ENCODE measurements at regions not wholly inside any gene's neighbourhood (a gene's known extent, or its start where the extent isn't known, plus 50 kb on each side); places are given as distances from the start of the nearest gene placed in this dataset.

DNA sequence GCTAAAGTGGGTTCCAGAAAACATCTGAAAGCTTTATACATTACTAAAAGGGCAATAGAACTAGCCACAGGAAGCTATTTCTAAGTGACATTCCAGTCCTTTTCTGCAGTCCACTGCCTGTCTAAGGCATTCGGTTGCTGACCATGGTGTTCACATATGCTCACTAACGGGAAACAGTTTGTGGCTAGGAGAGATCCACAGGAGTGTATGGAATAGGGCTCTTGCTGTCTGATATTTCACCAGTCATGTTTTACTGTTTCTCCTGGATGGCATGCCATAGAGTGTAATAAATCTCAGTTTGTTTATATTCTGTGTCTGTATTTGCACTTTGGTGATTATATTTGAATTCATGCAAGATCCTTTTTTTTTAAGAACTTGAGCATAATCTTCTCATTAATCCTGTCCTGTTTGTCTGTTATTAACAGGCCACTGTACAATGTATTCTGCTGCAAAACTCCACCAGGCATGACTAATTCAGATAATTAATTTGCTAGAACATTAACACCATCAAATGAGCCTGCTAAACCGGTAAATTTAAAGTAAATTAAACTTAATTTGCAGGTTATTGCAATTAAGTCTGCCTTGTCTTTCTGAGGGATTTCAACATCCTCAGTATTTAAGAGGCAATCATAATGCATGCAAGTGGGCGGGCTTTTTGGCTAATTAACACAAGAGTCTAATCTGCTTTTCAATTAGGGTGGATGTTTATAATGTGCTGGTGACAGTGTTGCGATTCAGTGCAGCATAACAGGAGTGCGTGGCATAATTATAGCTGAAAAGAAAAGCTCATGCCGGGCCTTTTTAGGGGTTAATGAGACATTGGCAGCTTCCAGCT, 201.3 kb downstream of the POU4F1 start:
- Histone ChIP-seq H3K27ac (ENCODE audit: low read depth, low read length) (no peak overlapping the region), H3K9ac (ENCODE audit: low read length in 5 of 5) (no peak overlapping the region), H3K4me3 (ENCODE audit: low read depth in 1 of 5, low read length in 5 of 5) (no peak overlapping the region), H3K36me3 (ENCODE audit: control insufficient read depth in 5 of 5, insufficient read depth in 5 of 5, low read length in 5 of 5) (no peaks in the 10 kb centered on the region), H3K27me3 (ENCODE audit: control insufficient read depth in 5 of 5, insufficient read depth in 4 of 5, low read length in 5 of 5) (no peaks in the 10 kb centered on the region), H3K4me1 (ENCODE audit: control insufficient read depth in 5 of 5, insufficient read depth in 5 of 5, low read length in 5 of 5) (no peaks in the 10 kb centered on the region), H3K9me3 (ENCODE audit: control insufficient read depth in 5 of 5, low read length in 5 of 5) (no peaks in the 10 kb centered on the region)

DNA sequence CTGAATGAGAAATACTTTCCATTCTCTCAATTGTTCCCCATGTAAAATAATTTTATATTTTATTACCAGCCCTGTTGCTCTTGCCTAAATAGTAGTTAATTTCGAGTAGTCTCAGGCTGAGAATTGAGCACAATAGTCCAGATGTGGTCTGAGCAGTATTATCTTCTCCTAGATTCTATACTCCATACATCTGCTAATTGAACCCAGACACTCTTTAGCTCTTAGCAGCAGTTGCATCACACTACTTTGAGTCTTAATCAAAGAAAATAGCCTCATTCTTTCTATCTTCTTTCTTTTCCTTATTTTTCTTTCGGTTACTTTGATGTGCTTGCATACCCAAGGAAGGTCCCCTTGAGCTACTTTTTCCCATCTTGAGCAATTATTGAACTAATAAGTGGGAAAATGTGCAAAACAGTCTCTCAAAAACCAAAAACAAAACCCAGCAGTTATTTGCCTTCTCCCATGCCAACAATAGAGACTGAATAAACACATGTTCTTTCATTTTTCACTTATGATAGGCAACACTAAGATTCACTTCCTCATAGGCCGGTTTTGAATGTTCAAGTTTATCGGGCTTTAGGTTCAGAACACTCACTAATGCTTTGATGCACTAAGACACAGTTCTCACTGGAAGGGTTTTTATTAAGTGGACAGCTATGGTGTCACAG, 204.5 kb downstream of the POU4F1 start:
- Histone ChIP-seq H3K4me3 (ENCODE audit: low read depth in 1 of 5, low read length in 5 of 5) (no peak overlapping the region), H3K4me1 (ENCODE audit: control insufficient read depth in 5 of 5, insufficient read depth in 5 of 5, low read length in 5 of 5) (no peaks in the 10 kb centered on the region), H3K36me3 (ENCODE audit: control insufficient read depth in 5 of 5, insufficient read depth in 5 of 5, low read length in 5 of 5) (no peaks in the 10 kb centered on the region), H3K27me3 (ENCODE audit: control insufficient read depth in 5 of 5, insufficient read depth in 4 of 5, low read length in 5 of 5) (no peaks in the 10 kb centered on the region), H3K9me3 (ENCODE audit: control insufficient read depth in 5 of 5, low read length in 5 of 5) (no peaks in the 10 kb centered on the region), H3K9ac (ENCODE audit: low read length in 5 of 5) (no peak overlapping the region), H3K27ac (ENCODE audit: low read depth, low read length) (no peak overlapping the region)

- Histone ChIP-seq H3K9ac (ENCODE audit: low read length in 5 of 5) (no peak overlapping the region), H3K27ac (ENCODE audit: low read depth, low read length) (no peak overlapping the region), H3K4me3 (ENCODE audit: low read depth in 1 of 5, low read length in 5 of 5) (no peak overlapping the region), H3K9me3 (ENCODE audit: control insufficient read depth in 5 of 5, low read length in 5 of 5) (no peaks in the 10 kb centered on the region), H3K36me3 (ENCODE audit: control insufficient read depth in 5 of 5, insufficient read depth in 5 of 5, low read length in 5 of 5) (no peaks in the 10 kb centered on the region), H3K4me1 (ENCODE audit: control insufficient read depth in 5 of 5, insufficient read depth in 5 of 5, low read length in 5 of 5) (no peaks in the 10 kb centered on the region), H3K27me3 (ENCODE audit: control insufficient read depth in 5 of 5, insufficient read depth in 4 of 5, low read length in 5 of 5) (no peaks in the 10 kb centered on the region)
These were observed 209.8 kb downstream of the POU4F1 start for GRCh38 chr13:78393286-78394142.

GRCh38 chr13:78383899-78384298, 219.5 kb downstream of the POU4F1 start:
- no peaks in the 10 kb centered on the region for H3K9me3 ChIP-seq (ENCODE audit: control insufficient read depth in 5 of 5, low read length in 5 of 5)
- H3K4me1 ChIP-seq (ENCODE audit: control insufficient read depth in 5 of 5, insufficient read depth in 5 of 5, low read length in 5 of 5) = peaks cover 0 to 10% (median 0%) of the 10 kb centered on the region in 5 donors
- no peak overlapping the region for H3K27ac ChIP-seq (ENCODE audit: low read depth, low read length)
- no peak overlapping the region for H3K9ac ChIP-seq (ENCODE audit: low read length in 5 of 5)
- no peak overlapping the region for H3K4me3 ChIP-seq (ENCODE audit: low read depth in 1 of 5, low read length in 5 of 5)
- no peaks in the 10 kb centered on the region for H3K36me3 ChIP-seq (ENCODE audit: control insufficient read depth in 5 of 5, insufficient read depth in 5 of 5, low read length in 5 of 5)
- no peaks in the 10 kb centered on the region for H3K27me3 ChIP-seq (ENCODE audit: control insufficient read depth in 5 of 5, insufficient read depth in 4 of 5, low read length in 5 of 5)

- peaks cover 0 to 10% (median 0%) of the 10 kb centered on the region in 5 donors for H3K4me1 ChIP-seq (ENCODE audit: control insufficient read depth in 5 of 5, insufficient read depth in 5 of 5, low read length in 5 of 5)
These were observed 220.3 kb downstream of the POU4F1 start for GRCh38 chr13:78383071-78383484.

GRCh38 chr13:78382491-78382890, 220.9 kb downstream of the POU4F1 start:
- Histone ChIP-seq H3K9ac (ENCODE audit: low read length in 5 of 5) (no peak overlapping the region), H3K4me3 (ENCODE audit: low read depth in 1 of 5, low read length in 5 of 5) (no peak overlapping the region), H3K27me3 (ENCODE audit: control insufficient read depth in 5 of 5, insufficient read depth in 4 of 5, low read length in 5 of 5) (no peaks in the 10 kb centered on the region), H3K27ac (ENCODE audit: low read depth, low read length) (no peak overlapping the region), H3K36me3 (ENCODE audit: control insufficient read depth in 5 of 5, insufficient read depth in 5 of 5, low read length in 5 of 5) (no peaks in the 10 kb centered on the region), H3K4me1 (ENCODE audit: control insufficient read depth in 5 of 5, insufficient read depth in 5 of 5, low read length in 5 of 5) (peaks cover 0 to 10% (median 0%) of the 10 kb centered on the region in 5 donors), H3K9me3 (ENCODE audit: control insufficient read depth in 5 of 5, low read length in 5 of 5) (no peaks in the 10 kb centered on the region)

More at GRCh38 chr13:78383071-78383484, 220.3 kb downstream of the POU4F1 start:
- H3K27me3 ChIP-seq (ENCODE audit: control insufficient read depth in 5 of 5, insufficient read depth in 4 of 5, low read length in 5 of 5) = no peaks in the 10 kb centered on the region
- H3K9me3 ChIP-seq (ENCODE audit: control insufficient read depth in 5 of 5, low read length in 5 of 5) = no peaks in the 10 kb centered on the region
- no peak overlapping the region for H3K27ac ChIP-seq (ENCODE audit: low read depth, low read length)
- no peak overlapping the region for H3K9ac ChIP-seq (ENCODE audit: low read length in 5 of 5)
- H3K36me3 ChIP-seq (ENCODE audit: control insufficient read depth in 5 of 5, insufficient read depth in 5 of 5, low read length in 5 of 5) = no peaks in the 10 kb centered on the region
- H3K4me3 ChIP-seq (ENCODE audit: low read depth in 1 of 5, low read length in 5 of 5) = no peak overlapping the region

- H3K9me3 ChIP-seq (ENCODE audit: control insufficient read depth in 5 of 5, low read length in 5 of 5) = no peaks in the 10 kb centered on the region
- no peaks in the 10 kb centered on the region for H3K27me3 ChIP-seq (ENCODE audit: control insufficient read depth in 5 of 5, insufficient read depth in 4 of 5, low read length in 5 of 5)
- H3K27ac ChIP-seq (ENCODE audit: low read depth, low read length) = no peak overlapping the region
- H3K4me1 ChIP-seq (ENCODE audit: control insufficient read depth in 5 of 5, insufficient read depth in 5 of 5, low read length in 5 of 5) = no peaks in the 10 kb centered on the region
- no peak overlapping the region for H3K4me3 ChIP-seq (ENCODE audit: low read depth in 1 of 5, low read length in 5 of 5)
- no peaks in the 10 kb centered on the region for H3K36me3 ChIP-seq (ENCODE audit: control insufficient read depth in 5 of 5, insufficient read depth in 5 of 5, low read length in 5 of 5)
- no peak overlapping the region for H3K9ac ChIP-seq (ENCODE audit: low read length in 5 of 5)
These were observed 226.5 kb downstream of the POU4F1 start for GRCh38 chr13:78376822-78377221.

DNA sequence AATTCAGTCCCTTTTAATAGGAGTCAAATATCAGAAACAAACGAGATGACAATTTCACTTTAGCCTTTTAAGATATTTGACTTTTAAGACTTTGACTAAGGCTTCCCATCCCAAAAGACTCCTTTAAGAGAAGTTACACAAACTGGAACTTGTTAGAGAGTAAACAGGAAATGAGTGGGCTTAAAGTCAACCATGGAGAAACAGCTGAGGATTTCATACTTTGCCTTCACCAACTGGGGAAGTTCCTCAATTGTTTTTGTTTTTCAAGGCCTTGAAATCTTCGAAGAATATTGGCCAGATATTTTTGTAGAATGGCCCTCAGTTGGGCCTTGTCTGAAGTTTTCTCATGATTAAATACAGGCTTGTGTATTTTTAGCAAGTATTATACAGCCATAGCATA, 227.3 kb downstream of the POU4F1 start:
- Histone ChIP-seq H3K4me1 (ENCODE audit: control insufficient read depth in 5 of 5, insufficient read depth in 5 of 5, low read length in 5 of 5) (no peaks in the 10 kb centered on the region), H3K27me3 (ENCODE audit: control insufficient read depth in 5 of 5, insufficient read depth in 4 of 5, low read length in 5 of 5) (no peaks in the 10 kb centered on the region), H3K27ac (ENCODE audit: low read depth, low read length) (no peak overlapping the region), H3K36me3 (ENCODE audit: control insufficient read depth in 5 of 5, insufficient read depth in 5 of 5, low read length in 5 of 5) (no peaks in the 10 kb centered on the region), H3K4me3 (ENCODE audit: low read depth in 1 of 5, low read length in 5 of 5) (no peak overlapping the region), H3K9ac (ENCODE audit: low read length in 5 of 5) (no peak overlapping the region), H3K9me3 (ENCODE audit: control insufficient read depth in 5 of 5, low read length in 5 of 5) (no peaks in the 10 kb centered on the region)

GRCh38 chr13:78372581-78372980, 230.8 kb downstream of the POU4F1 start:
- no peaks in the 10 kb centered on the region for H3K4me1 ChIP-seq (ENCODE audit: control insufficient read depth in 5 of 5, insufficient read depth in 5 of 5, low read length in 5 of 5)
- H3K9me3 ChIP-seq (ENCODE audit: control insufficient read depth in 5 of 5, low read length in 5 of 5) = no peaks in the 10 kb centered on the region
- no peaks in the 10 kb centered on the region for H3K27me3 ChIP-seq (ENCODE audit: control insufficient read depth in 5 of 5, insufficient read depth in 4 of 5, low read length in 5 of 5)
- no peak overlapping the region for H3K4me3 ChIP-seq (ENCODE audit: low read depth in 1 of 5, low read length in 5 of 5)
- H3K36me3 ChIP-seq (ENCODE audit: control insufficient read depth in 5 of 5, insufficient read depth in 5 of 5, low read length in 5 of 5) = no peaks in the 10 kb centered on the region
- H3K9ac ChIP-seq (ENCODE audit: low read length in 5 of 5) = no peak overlapping the region
- no peak overlapping the region for H3K27ac ChIP-seq (ENCODE audit: low read depth, low read length)

- Histone ChIP-seq H3K27me3 (ENCODE audit: control insufficient read depth in 5 of 5, insufficient read depth in 4 of 5, low read length in 5 of 5) (no peaks in the 10 kb centered on the region), H3K4me3 (ENCODE audit: low read depth in 1 of 5, low read length in 5 of 5) (no peak overlapping the region), H3K9ac (ENCODE audit: low read length in 5 of 5) (no peak overlapping the region), H3K36me3 (ENCODE audit: control insufficient read depth in 5 of 5, insufficient read depth in 5 of 5, low read length in 5 of 5) (no peaks in the 10 kb centered on the region), H3K27ac (ENCODE audit: low read depth, low read length) (no peak overlapping the region), H3K9me3 (ENCODE audit: control insufficient read depth in 5 of 5, low read length in 5 of 5) (no peaks in the 10 kb centered on the region), H3K4me1 (ENCODE audit: control insufficient read depth in 5 of 5, insufficient read depth in 5 of 5, low read length in 5 of 5) (no peaks in the 10 kb centered on the region)
These were observed 233.1 kb downstream of the POU4F1 start for GRCh38 chr13:78370231-78370630.

Data from subcutaneous abdominal adipose tissue (tissue), 5 donors.